Neuronal stem cell (in vitro differentiated cells): ENCODE measurements at regions not wholly inside any gene's neighbourhood (a gene's known extent, or its start where the extent isn't known, plus 50 kb on each side); places are given as distances from the start of the nearest gene placed in this dataset.
A peak's percentile ranks its signal among the peaks of the same experiment; 100 is the strongest.

ENCODE experiments used
- DNase-seq: peaks from one replicate; pipeline ENCODE4 v3.0.0-alpha.2; 2013; ENCODE audit warnings: low spot score
- H2AFZ ChIP-seq: one replicate; pipeline ENCODE4 v1.6.1; 2013; ENCODE audit warnings: mild to moderate bottlenecking, low read length, inconsistent platforms
- H2AK5ac ChIP-seq: 2 replicates; pipeline ENCODE4 v1.6.1; 2013; ENCODE audit warnings: low read depth, mild to moderate bottlenecking, inconsistent platforms, low read length, moderate library complexity, mixed read lengths
- H2BK120ac ChIP-seq: 2 replicates; pipeline ENCODE4 v1.6.1; 2013; ENCODE audit warnings: low read depth, mild to moderate bottlenecking, inconsistent platforms, low read length, moderate library complexity, mixed read lengths
- H2BK12ac ChIP-seq: one replicate; pipeline ENCODE4 v1.6.1; 2013; ENCODE audit warnings: low read length, inconsistent platforms
- H2BK15ac ChIP-seq: 2 replicates; pipeline ENCODE4 v1.6.1; 2013; ENCODE audit warnings: mild to moderate bottlenecking, low read length, inconsistent platforms, mixed read lengths
- H2BK5ac ChIP-seq: one replicate; pipeline ENCODE4 v1.6.1; 2013; ENCODE audit warnings: inconsistent platforms, mild to moderate bottlenecking, low read length, moderate library complexity
- H3K14ac ChIP-seq: one replicate; pipeline ENCODE4 v1.6.1; 2013; ENCODE audit warnings: low read length, inconsistent platforms
- H3K18ac ChIP-seq: 2 replicates; pipeline ENCODE4 v1.6.1; 2013; ENCODE audit warnings: low read length, inconsistent platforms
- H3K23ac ChIP-seq: 2 replicates; pipeline ENCODE4 v1.6.1; 2013; ENCODE audit warnings: low read depth, mild to moderate bottlenecking, mixed read lengths, low read length, inconsistent platforms; ENCODE audit not compliant: poor library complexity
- H3K27ac ChIP-seq: replicated peaks from 3 replicates; pipeline ENCODE4 v1.5.1; 2013; ENCODE audit warnings: low read length, inconsistent platforms
- H3K27me3 ChIP-seq, 3 experiments: 2 replicates each; pipeline ENCODE4 v1.6.1; 2013; ENCODE audit warnings: low read length in 3 of 3, mild to moderate bottlenecking in 2 of 3, inconsistent platforms in 1 of 3, low read depth in 1 of 3, mixed read lengths in 1 of 3, moderate library complexity in 1 of 3; ENCODE audit not compliant: control insufficient read depth in 3 of 3, insufficient read depth in 3 of 3
- H3K36me3 ChIP-seq, 2 donors: replicated peaks in 1 of 2; 2 replicates each; pipeline ENCODE4 v1.6.1; 2013; ENCODE audit warnings: low read length in 2 of 2; ENCODE audit not compliant: control insufficient read depth in 2 of 2, insufficient read depth in 2 of 2
- H3K4ac ChIP-seq: 2 replicates; pipeline ENCODE4 v1.6.1; 2013; ENCODE audit warnings: inconsistent platforms, mild to moderate bottlenecking, low read length, moderate library complexity
- H3K4me1 ChIP-seq, 2 donors: 1 replicate in 1 of 2; 2 replicates in 1 of 2; pipeline ENCODE4 v1.6.1; 2013; ENCODE audit warnings: low read length in 2 of 2, low read depth in 1 of 2; ENCODE audit not compliant: control insufficient read depth in 2 of 2, insufficient read depth in 1 of 2
- H3K4me2 ChIP-seq: one replicate; pipeline ENCODE4 v1.6.1; 2013; ENCODE audit warnings: mild to moderate bottlenecking, low read length, inconsistent platforms; ENCODE audit not compliant: insufficient read depth, poor library complexity, severe bottlenecking
- H3K4me3 ChIP-seq, 2 donors: 2 replicates each; pipeline ENCODE4 v1.5.1; 2013; ENCODE audit warnings: low read length in 2 of 2, mild to moderate bottlenecking in 2 of 2, inconsistent platforms in 1 of 2, moderate library complexity in 1 of 2
- H3K79me1 ChIP-seq: one replicate; pipeline ENCODE4 v1.6.1; 2013; ENCODE audit warnings: low read depth, mild to moderate bottlenecking, inconsistent platforms, low read length, moderate library complexity
- H3K9ac ChIP-seq: one replicate; pipeline ENCODE4 v1.6.1; 2013; ENCODE audit warnings: mild to moderate bottlenecking, low read depth, low read length, inconsistent platforms; ENCODE audit not compliant: poor library complexity
- H3K9me3 ChIP-seq, 2 donors: replicated peaks in 1 of 2; 2 replicates each; pipeline versions ENCODE3 to v1.6.1; 2013; ENCODE audit warnings: low read length in 2 of 2, mild to moderate bottlenecking in 2 of 2, inconsistent platforms in 1 of 2, low read depth in 1 of 2, mixed read lengths in 1 of 2, moderate library complexity in 1 of 2; ENCODE audit not compliant: control insufficient read depth in 2 of 2, insufficient read depth in 1 of 2
- H4K8ac ChIP-seq: one replicate; pipeline ENCODE4 v1.6.1; 2013; ENCODE audit warnings: low read depth, mild to moderate bottlenecking, inconsistent platforms, low read length, moderate library complexity
- H4K91ac ChIP-seq: one replicate; pipeline ENCODE4 v1.6.1; 2013; ENCODE audit warnings: low read length, low read depth, mild to moderate bottlenecking, inconsistent platforms; ENCODE audit not compliant: poor library complexity
- WGBS, 2 donors: extraction: QIAGEN DNeasy Blood & Tissue Kit; methylation state at CpG; one replicate each; pipeline ENCODE4 v1.1.7; 2013; ENCODE audit warnings: missing lambda C conversion rate in 2 of 2, mixed read lengths in 1 of 2; ENCODE audit not compliant: insufficient read length in 2 of 2, insufficient replicate concordance in 1 of 2; ENCODE audit errors: extremely low coverage in 2 of 2; 5-methylcytosine and 5-hydroxymethylcytosine counted together

- H3K14ac ChIP-seq, result no peak overlapping the region
- WGBS, 2 donors, result no CpG with 5 or more reads among the region's 2 CpGs
- H3K4me3 ChIP-seq, result no peak overlapping the region
- H3K27ac ChIP-seq, result no peak overlapping the region
- H3K23ac ChIP-seq, result no peak overlapping the region
- H4K8ac ChIP-seq, result no peak overlapping the region
- H3K4ac ChIP-seq, result no peak overlapping the region
- H3K79me1 ChIP-seq, result no peaks in the 10 kb centered on the region
- no peak for DNase-seq
- no peak overlapping the region for H3K4me2 ChIP-seq
- H2BK5ac ChIP-seq, result no peak overlapping the region
- no peak overlapping the region for H2AK5ac ChIP-seq
- H3K9me3 ChIP-seq, result no peaks in the 10 kb centered on the region
- H3K36me3 ChIP-seq, result no peaks in the 10 kb centered on the region
- no peak overlapping the region for H4K91ac ChIP-seq
- no peak overlapping the region for H2AFZ ChIP-seq
- no peaks in the 10 kb centered on the region for H3K27me3 ChIP-seq
- no peak overlapping the region for H3K9ac ChIP-seq
- no peak overlapping the region for H2BK15ac ChIP-seq
- H3K18ac ChIP-seq, result no peak overlapping the region
- H3K4me1 ChIP-seq, result peaks cover 0 to 8% of the 10 kb centered on the region in 2 donors
- H2BK12ac ChIP-seq, result no peak overlapping the region
- H2BK120ac ChIP-seq, result no peak overlapping the region
These were observed 454.7 kb upstream of the DDI1 start for GRCh38 chr11:103581760-103582159.

DNA sequence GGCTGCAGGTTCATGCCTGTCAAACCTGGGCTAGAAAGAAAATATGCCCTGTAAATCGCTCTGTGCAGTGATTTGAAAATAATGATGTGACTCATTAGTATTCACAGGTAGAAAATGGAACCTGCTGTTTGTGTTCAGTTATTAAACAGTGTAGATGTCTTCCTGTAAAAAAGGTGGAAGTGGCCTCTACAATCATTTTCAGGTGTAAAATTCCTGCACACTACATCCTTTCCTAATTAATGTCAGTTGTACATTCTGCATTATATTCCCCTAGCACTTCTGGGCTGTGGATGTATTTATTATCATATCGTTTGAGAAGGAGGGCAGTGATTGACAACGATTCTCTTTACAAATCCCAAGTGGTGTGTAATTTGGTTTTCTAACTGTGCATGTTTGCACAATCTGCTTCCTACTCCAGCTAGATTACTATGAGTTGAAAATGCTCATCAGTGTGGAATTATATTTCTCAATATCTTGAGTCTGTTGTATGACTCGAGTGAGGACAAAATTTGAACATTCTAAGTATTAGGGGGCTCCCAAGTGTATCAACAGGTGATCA lies 454.0 kb upstream of the DDI1 start:
- Histone ChIP-seq H2BK5ac (no peak overlapping the region), H3K14ac (no peak overlapping the region), H3K23ac (no peak overlapping the region), H2BK120ac (no peak overlapping the region), H4K8ac (no peak overlapping the region), H3K4me3 (no peak overlapping the region), H3K27ac (no peak overlapping the region), H3K4me2 (no peak overlapping the region), H3K27me3 (no peaks in the 10 kb centered on the region), H3K4me1 (peaks cover 0 to 8% of the 10 kb centered on the region in 2 donors), H4K91ac (no peak overlapping the region), H3K9ac (no peak overlapping the region), H2AK5ac (no peak overlapping the region), H2AFZ (no peak overlapping the region), H3K9me3 (no peaks in the 10 kb centered on the region), H2BK15ac (no peak overlapping the region), H3K4ac (no peak overlapping the region), H3K18ac (no peak overlapping the region), H3K79me1 (no peaks in the 10 kb centered on the region), H2BK12ac (no peak overlapping the region), H3K36me3 (no peaks in the 10 kb centered on the region)
- no CpG with 5 or more reads among the region's 4 CpGs for WGBS, 2 donors
- DNase-seq, result no peak

GRCh38 chr11:103584021-103584420 lies 452.4 kb upstream of the DDI1 start:
- Histone ChIP-seq H3K4ac (no peak overlapping the region), H3K14ac (no peak overlapping the region), H3K9me3 (no peaks in the 10 kb centered on the region), H3K27me3 (no peaks in the 10 kb centered on the region), H3K4me2 (no peak overlapping the region), H2BK15ac (no peak overlapping the region), H4K91ac (no peak overlapping the region), H2AFZ (peak overlapping the region; percentile 60), H3K18ac (no peak overlapping the region), H3K9ac (no peak overlapping the region), H3K27ac (no peak overlapping the region), H2BK5ac (no peak overlapping the region), H2BK120ac (no peak overlapping the region), H3K79me1 (no peaks in the 10 kb centered on the region), H3K4me1 (peaks cover 0 to 8% of the 10 kb centered on the region in 2 donors), H3K36me3 (no peaks in the 10 kb centered on the region), H2AK5ac (no peak overlapping the region), H4K8ac (no peak overlapping the region), H2BK12ac (no peak overlapping the region), H3K23ac (no peak overlapping the region), H3K4me3 (no peak overlapping the region)
- DNase-seq, result no peak
- WGBS, 2 donors, result no CpG with 5 or more reads among the region's 2 CpGs

DNA sequence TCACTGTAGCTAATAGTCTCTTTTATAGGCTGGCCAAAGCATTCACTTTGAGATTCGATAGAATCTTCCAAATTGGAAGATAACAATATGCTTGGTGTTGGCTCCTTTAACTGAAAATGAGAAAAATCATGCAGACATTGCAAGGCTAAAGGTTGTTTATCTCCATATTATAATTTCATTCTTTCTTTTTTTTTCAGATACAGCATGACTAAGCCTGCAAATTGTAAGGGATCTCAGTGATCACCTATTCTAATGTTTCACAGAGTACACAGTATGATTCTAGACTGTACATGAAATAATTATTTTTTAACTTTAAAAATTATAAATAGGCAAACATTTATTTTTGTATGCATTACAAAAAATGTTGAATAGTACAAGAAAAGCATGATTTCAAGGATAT lies 451.7 kb upstream of the DDI1 start:
- Histone ChIP-seq H3K27me3 (no peaks in the 10 kb centered on the region), H3K23ac (no peak overlapping the region), H2BK12ac (no peak overlapping the region), H3K9ac (no peak overlapping the region), H3K36me3 (no peaks in the 10 kb centered on the region), H2BK15ac (no peak overlapping the region), H2AK5ac (no peak overlapping the region), H3K27ac (no peak overlapping the region), H3K14ac (no peak overlapping the region), H2BK5ac (no peak overlapping the region), H3K18ac (no peak overlapping the region), H3K9me3 (no peaks in the 10 kb centered on the region), H3K4ac (no peak overlapping the region), H3K4me3 (no peak overlapping the region), H2BK120ac (no peak overlapping the region), H3K4me1 (peaks cover 0 to 8% of the 10 kb centered on the region in 2 donors), H3K79me1 (no peaks in the 10 kb centered on the region), H4K8ac (no peak overlapping the region), H2AFZ (no peak overlapping the region), H3K4me2 (no peak overlapping the region), H4K91ac (no peak overlapping the region)
- no CpG with 5 or more reads among the region's 1 CpG for WGBS, 2 donors
- no peak for DNase-seq
